K562 (cell line): ENCODE measurements at regions not wholly inside any gene's neighbourhood (a gene's known extent, or its start where the extent isn't known, plus 50 kb on each side); places are given as distances from the start of the nearest gene placed in this dataset.

ENCODE experiments used
- ATAC-seq: fragments of 200-7000 bp; cut with Tn5 transposase; 3 replicates; pipeline ENCODE4 v1.9.1; 2020; ENCODE audit warnings: moderate library complexity
- BruUV-seq: library from RNA; stranded (reverse); fragments of 400-500 nt; replicated peaks from 2 replicates; lab custom pipeline; 2021; lab: Mats Ljungman, UMichigan
- CTCF ChIA-PET: fragments of 300-600 bp; formaldehyde crosslinking; extraction: SDS; loops from one replicate; lab custom pipeline; 2021; ENCODE audit warnings: low intra/inter-chr PET ratio; lab: Yijun Ruan, JAX
- POLR2A ChIA-PET: fragments of 300-600, 350-650 bp; sonication (Branson Sonifier 250); formaldehyde crosslinking; extraction: SDS; loops from one replicate; lab custom pipeline; 2021; ENCODE audit warnings: antibody characterized with exemption, inconsistent platforms; lab: Yijun Ruan, JAX
- DNase-seq, 4 experiments: peaks; one replicate each; pipeline versions ENCODE4 v3.0.0 to v3.0.0-alpha.2; 2011 to 2018; ENCODE audit warnings: low spot score in 3 of 4, mixed read lengths in 3 of 4; ENCODE audit errors: extremely low read depth in 1 of 4
- FAIRE-seq: peaks from 2 replicates; lab custom pipeline; 2011; peaks lifted over from hg19 to GRCh38; lab: Jason Lieb, UNC
- H2AFZ ChIP-seq: 2 replicates; pipeline ENCODE4 v1.6.0; 2011; ENCODE audit warnings: low read depth, low read length, control low read depth, inconsistent platforms
- H3K27ac ChIP-seq: fragments of 200-600 bp; 3 replicates; pipeline ENCODE4 v1.8.0; 2011; ENCODE audit warnings: low read depth, mild to moderate bottlenecking, control low read depth, inconsistent platforms, low read length, moderate library complexity, mixed read lengths; ENCODE audit errors: extremely low read depth
- H3K27me3 ChIP-seq, 2 experiments: fragments of 300-600 bp in 1 of 2; 2 replicates in 1 of 2; 3 replicates in 1 of 2; pipeline versions ENCODE4 v1.6.0 to v1.8.0; 2011; ENCODE audit warnings: inconsistent platforms in 2 of 2, low read length in 2 of 2, mild to moderate bottlenecking in 1 of 2, mixed read lengths in 1 of 2, moderate library complexity in 1 of 2; ENCODE audit not compliant: control insufficient read depth in 2 of 2, insufficient read depth in 2 of 2
- H3K36me3 ChIP-seq: fragments of 300-600 bp; 3 replicates; pipeline ENCODE4 v1.8.0; 2011; ENCODE audit warnings: mild to moderate bottlenecking, low read length, inconsistent platforms; ENCODE audit not compliant: control insufficient read depth, insufficient read depth
- H3K4me1 ChIP-seq, 2 experiments: fragments of 200-600 bp in 1 of 2; replicated peaks in 1 of 2; 2 replicates in 1 of 2; 3 replicates in 1 of 2; pipeline versions ENCODE4 v1.5.1 to v1.8.0; 2011; ENCODE audit warnings: inconsistent platforms in 2 of 2, low read length in 2 of 2, mild to moderate bottlenecking in 1 of 2, mixed read lengths in 1 of 2, moderate library complexity in 1 of 2; ENCODE audit not compliant: control insufficient read depth in 2 of 2, insufficient read depth in 2 of 2
- H3K4me2 ChIP-seq: 2 replicates; pipeline ENCODE4 v1.6.1; 2011; ENCODE audit warnings: low read length, control low read depth, inconsistent platforms, mixed read lengths; ENCODE audit not compliant: insufficient read depth
- H3K4me3 ChIP-seq: fragments of 200-600 bp; sonication (generic), shearing (Covaris generic); 2 replicates; pipeline ENCODE4 v1.5.1; 2016; ENCODE audit warnings: control low read depth, inconsistent platforms
- H3K79me2 ChIP-seq: fragments of 200-600 bp; 3 replicates; pipeline ENCODE4 v1.8.0; 2011; ENCODE audit warnings: low read length, inconsistent platforms; ENCODE audit not compliant: control insufficient read depth, insufficient read depth
- H3K9ac ChIP-seq, 2 experiments: 2 replicates each; pipeline versions ENCODE4 v1.6.0 to v1.6.1; 2011; ENCODE audit warnings: low read depth in 2 of 2, low read length in 2 of 2, control low read depth in 1 of 2, inconsistent platforms in 1 of 2, mild to moderate bottlenecking in 1 of 2, mixed read lengths in 1 of 2; ENCODE audit not compliant: insufficient read depth in 1 of 2
- H3K9me1 ChIP-seq: one replicate; pipeline ENCODE4 v1.6.0; 2011; ENCODE audit warnings: inconsistent platforms, mild to moderate bottlenecking, low read length, moderate library complexity; ENCODE audit not compliant: control insufficient read depth, insufficient read depth
- H3K9me3 ChIP-seq: replicated peaks from 2 replicates; pipeline ENCODE4 v1.5.1; 2011; ENCODE audit warnings: low read depth, low read length, inconsistent platforms; ENCODE audit not compliant: control insufficient read depth, insufficient read depth
- H4K20me1 ChIP-seq: replicated peaks from 2 replicates; pipeline ENCODE4 v1.6.1; 2011; ENCODE audit warnings: low read length, inconsistent platforms, mixed read lengths; ENCODE audit not compliant: control insufficient read depth, insufficient read depth
- BHLHE40 ChIP-seq: IDR thresholded peaks from 2 replicates; pipeline ENCODE4 v1.6.1; 2011; ENCODE audit warnings: low read length, improper control_type of control experiment
- HMG20A ChIP-seq: fragments of 450-650 bp; formaldehyde crosslinking; conservative IDR thresholded peaks from 2 replicates; pipeline ENCODE4 v1.4.0; 2020; ENCODE audit warnings: mild to moderate bottlenecking, mixed read lengths
- L3MBTL2 ChIP-seq: fragments of 450-650 bp; IDR thresholded peaks from 2 replicates; pipeline ENCODE4 v1.6.1; 2016; ENCODE audit warnings: mild to moderate bottlenecking, moderate library complexity
- WGBS: fragments of 100-300 bp; shearing (Covaris generic); methylation state at CpG from one replicate; pipeline ENCODE4 v1.1.6; 2016; ENCODE audit warnings: low coverage, mixed read lengths; ENCODE audit not compliant: insufficient coverage; ENCODE audit errors: missing lambda C conversion rate; 5-methylcytosine and 5-hydroxymethylcytosine counted together
- in situ Hi-C: fragments of 300-500 bp; cut with MboI; formaldehyde crosslinking; loops from 4 replicates; pipeline ENCODE4 v1.15.0; 2018; ENCODE audit warnings: inconsistent platforms, mixed read lengths
- intact Hi-C: fragments of 100-400 bp; cut with micrococcal nuclease; formaldehyde crosslinking; loops from 2 replicates; pipeline ENCODE4 v1.14.2; 2022

- intact Hi-C loops = no loop called here
- Histone ChIP-seq H3K4me3 (no peak overlapping the region), H3K79me2 (no peaks in the 10 kb centered on the region), H4K20me1 (no peaks in the 10 kb centered on the region), H3K36me3 (no peaks in the 10 kb centered on the region), H3K4me2 (no peak overlapping the region), H3K4me1 (no peaks in the 10 kb centered on the region), H2AFZ (no peak overlapping the region), H3K27ac (no peak overlapping the region), H3K9me1 (no peaks in the 10 kb centered on the region), H3K9ac (no peak overlapping the region), H3K27me3 (no peaks in the 10 kb centered on the region), H3K9me3 (no peaks in the 10 kb centered on the region)
- 0% methylated on average over 2 of the region's 2 CpGs for WGBS
- ATAC-seq (no peak), FAIRE-seq (no peak), DNase-seq (no peak)
- in situ Hi-C loops = no loop called here
- no TSS peak for BruUV-seq
- CTCF ChIA-PET = no interaction called here
- no peak for TF ChIP-seq L3MBTL2
- POLR2A ChIA-PET = no interaction called here
Observed at GRCh38 chr13:31870511-31870910, 131.2 kb downstream of the RXFP2 start.

DNA sequence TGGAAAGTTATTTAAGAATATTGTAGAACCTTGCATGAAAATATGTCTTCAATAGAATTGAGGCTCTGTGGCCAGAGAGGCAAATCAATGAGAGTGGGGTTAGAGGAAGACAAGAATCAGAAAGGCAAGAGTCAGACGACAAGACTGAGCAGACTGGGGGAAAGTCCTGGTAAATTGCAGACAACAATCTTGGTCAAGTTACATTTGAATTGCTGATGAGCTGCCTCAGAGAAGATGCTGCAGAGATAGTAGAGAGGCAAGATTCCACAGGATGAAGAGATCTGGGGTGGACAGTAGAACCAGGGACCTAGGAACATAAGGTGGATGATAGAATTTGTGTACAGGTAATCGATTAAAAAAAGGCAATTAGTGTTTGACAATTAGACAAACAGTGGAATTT lies 133.8 kb downstream of the RXFP2 start:
- 0% methylated on average over 2 of the region's 2 CpGs for WGBS
- no TSS peak for BruUV-seq
- ChIA-PET POLR2A (no interaction called here), CTCF (no interaction called here)
- Histone ChIP-seq H3K9me3 (no peaks in the 10 kb centered on the region), H3K9ac (no peak overlapping the region), H3K36me3 (no peaks in the 10 kb centered on the region), H3K79me2 (no peaks in the 10 kb centered on the region), H2AFZ (no peak overlapping the region), H3K4me1 (no peaks in the 10 kb centered on the region), H3K27ac (no peak overlapping the region), H4K20me1 (no peaks in the 10 kb centered on the region), H3K27me3 (no peaks in the 10 kb centered on the region), H3K4me2 (no peak overlapping the region), H3K9me1 (no peaks in the 10 kb centered on the region), H3K4me3 (no peak overlapping the region)
- intact Hi-C loops = no loop called here
- DNase-seq = no peak
- in situ Hi-C loops = no loop called here
- FAIRE-seq = no peak
- TF ChIP-seq HMG20A = no peak
- no peak for TF ChIP-seq BHLHE40
- ATAC-seq = no peak
